ENCODE measurements at regions not wholly inside any gene's neighbourhood (a gene's known extent, or its start where the extent isn't known, plus 50 kb on each side); places are given as distances from the start of the nearest gene placed in this dataset.
"Not testable (repeated sequence)": the region's sequence is repeated elsewhere in the genome, so short reads cannot be mapped to it uniquely, and the experiment has no call there.

DNA sequence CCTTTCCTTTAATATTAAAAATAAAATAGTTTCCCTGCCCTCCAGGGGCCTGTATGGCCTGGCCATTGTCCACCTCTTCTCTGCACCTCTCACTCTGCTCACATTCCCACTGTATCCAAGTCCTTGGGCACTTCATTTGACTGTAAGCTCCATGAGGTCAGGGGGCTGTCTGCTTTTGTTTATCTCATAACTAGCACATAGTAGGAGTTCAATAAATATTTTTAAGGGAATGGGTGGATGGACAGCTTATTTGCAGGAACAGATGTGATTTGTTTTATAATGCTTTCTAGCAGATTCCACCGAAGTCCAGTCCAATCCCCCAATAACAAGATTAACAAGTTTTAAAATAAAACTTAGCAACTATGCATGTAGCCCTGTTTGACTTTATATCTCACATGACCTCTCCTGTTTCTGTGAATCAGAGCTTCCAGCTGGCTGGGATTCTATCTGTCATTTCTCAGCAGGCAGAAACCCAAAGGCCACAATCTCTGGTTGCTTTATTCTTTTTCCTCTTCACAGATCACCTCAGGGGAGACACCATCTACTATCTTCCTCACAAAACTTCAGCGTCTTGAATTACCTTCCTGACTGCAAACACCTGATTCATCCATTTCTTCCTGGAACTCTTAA lies 123.0 kb upstream of the NR2F2 start:
- no peak for TF ChIP-seq CTCF (IDR thresholded peaks at IDR 0.05; ENCODE audit: low read depth, low read length)
- no peak for DNase-seq (ENCODE audit: low read depth in 1 of 2, low spot score in 1 of 2)

DNA sequence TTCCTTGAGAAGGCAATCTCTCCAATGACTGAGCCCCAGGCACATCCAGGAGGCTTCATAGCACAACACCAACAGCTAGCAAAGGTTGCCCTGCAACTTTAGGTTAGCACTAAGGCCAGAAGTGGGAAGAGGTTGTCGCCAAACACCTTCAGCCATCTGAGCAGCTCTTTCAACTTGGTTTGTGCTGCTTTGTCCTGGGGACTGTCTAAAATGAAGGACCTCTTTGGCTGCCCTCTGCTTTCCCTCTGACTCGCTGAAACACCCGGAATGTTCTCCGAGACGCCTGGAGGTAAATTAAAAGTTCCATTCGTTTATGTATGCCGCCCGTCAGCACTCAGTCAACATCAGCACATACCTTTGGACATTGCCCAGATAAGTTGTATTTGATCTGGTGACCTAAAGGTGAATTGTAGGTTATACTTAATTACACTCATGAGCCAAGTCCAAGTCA lies 121.2 kb upstream of the NR2F2 start:
- no peak overlapping the region for H3K4me3 ChIP-seq
- H3K27me3 ChIP-seq, result no peaks in the 10 kb centered on the region
- no peaks in the 10 kb centered on the region for H3K36me3 ChIP-seq
- no peak for TF ChIP-seq CTCF (IDR thresholded peaks at IDR 0.05; ENCODE audit: low read depth, low read length)
- peak in 1 of 2 donors; percentile 23 for DNase-seq (ENCODE audit: low read depth in 1 of 2, low spot score in 1 of 2)
- H3K4me1 ChIP-seq (ENCODE audit: low read depth), result peaks cover 4% of the 10 kb centered on the region
- no peak overlapping the region for H3K27ac ChIP-seq
- H3K9me3 ChIP-seq (ENCODE audit: low read depth), result no peaks in the 10 kb centered on the region

More for the DNA sequence above, 123.0 kb upstream of the NR2F2 start:
- Histone ChIP-seq H3K4me3 (no peak overlapping the region), H3K9me3 (ENCODE audit: low read depth) (no peaks in the 10 kb centered on the region), H3K36me3 (no peaks in the 10 kb centered on the region), H3K4me1 (ENCODE audit: low read depth) (peaks cover 4% of the 10 kb centered on the region), H3K27ac (no peak overlapping the region), H3K27me3 (peaks cover 11% of the 10 kb centered on the region)

GRCh38 chr15:96213045-96213444 lies 117.5 kb upstream of the NR2F2 start:
- no peak for DNase-seq (ENCODE audit: low read depth in 1 of 2, low spot score in 1 of 2)
- H3K27ac ChIP-seq, result no peak overlapping the region
- no peaks in the 10 kb centered on the region for H3K9me3 ChIP-seq (ENCODE audit: low read depth)
- no peak for TF ChIP-seq CTCF (IDR thresholded peaks at IDR 0.05; ENCODE audit: low read depth, low read length)
- H3K36me3 ChIP-seq, result no peaks in the 10 kb centered on the region
- no peaks in the 10 kb centered on the region for H3K27me3 ChIP-seq
- H3K4me1 ChIP-seq (ENCODE audit: low read depth), result peaks cover 4% of the 10 kb centered on the region
- H3K4me3 ChIP-seq, result no peak overlapping the region

DNA sequence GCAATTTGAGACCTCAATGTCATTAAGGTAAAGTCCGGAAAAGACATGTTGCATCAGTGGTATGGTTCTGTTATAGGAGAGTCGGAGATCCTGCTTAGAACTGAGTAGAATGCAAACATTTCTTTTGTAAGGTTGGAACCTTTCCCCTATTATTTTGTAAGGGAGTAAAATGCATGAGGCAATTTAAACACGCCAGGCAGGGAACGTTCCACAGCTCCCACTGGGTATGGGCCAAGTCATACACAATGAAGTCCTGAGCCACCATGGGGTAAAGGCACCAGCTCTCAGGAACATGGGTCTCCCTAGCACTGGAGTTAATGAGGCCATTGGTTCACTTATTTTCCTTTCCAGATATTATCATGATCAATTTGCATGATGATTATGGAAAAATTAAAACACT lies 116.6 kb upstream of the NR2F2 start:
- peaks cover 4% of the 10 kb centered on the region for H3K4me1 ChIP-seq (ENCODE audit: low read depth)
- no peaks in the 10 kb centered on the region for H3K9me3 ChIP-seq (ENCODE audit: low read depth)
- H3K27me3 ChIP-seq, result no peaks in the 10 kb centered on the region
- H3K4me3 ChIP-seq, result no peak overlapping the region
- TF ChIP-seq CTCF (IDR thresholded peaks at IDR 0.05; ENCODE audit: low read depth, low read length), result no peak
- no peak for DNase-seq (ENCODE audit: low read depth in 1 of 2, low spot score in 1 of 2)
- H3K27ac ChIP-seq, result no peak overlapping the region
- no peaks in the 10 kb centered on the region for H3K36me3 ChIP-seq

GRCh38 chr15:96216481-96216880 lies 114.0 kb upstream of the NR2F2 start:
- H3K4me3 ChIP-seq; H3K27ac ChIP-seq; H3K36me3 ChIP-seq; DNase-seq (ENCODE audit: low read depth in 1 of 2, low spot score in 1 of 2); H3K4me1 ChIP-seq (ENCODE audit: low read depth); H3K27me3 ChIP-seq; H3K9me3 ChIP-seq (ENCODE audit: low read depth): not testable (repeated sequence)

- Histone ChIP-seq H3K4me3 (no peak overlapping the region), H3K4me1 (ENCODE audit: low read depth) (no peaks in the 10 kb centered on the region), H3K27ac (no peak overlapping the region), H3K27me3 (peaks cover 7% of the 10 kb centered on the region), H3K9me3 (ENCODE audit: low read depth) (no peaks in the 10 kb centered on the region), H3K36me3 (no peaks in the 10 kb centered on the region)
- DNase-seq (ENCODE audit: low read depth in 1 of 2, low spot score in 1 of 2), result no peak
- TF ChIP-seq CTCF (IDR thresholded peaks at IDR 0.05; ENCODE audit: low read depth, low read length), result no peak
Observed at GRCh38 chr15:96217983-96218382, 112.5 kb upstream of the NR2F2 start.

All from cardiac muscle cell (in vitro differentiated cells and primary cell).